ENCODE measurements at regions not wholly inside any gene's neighbourhood (a gene's known extent, or its start where the extent isn't known, plus 50 kb on each side); places are given as distances from the start of the nearest gene placed in this dataset.

GRCh38 chr5:176739461-176740051 is 70.8 kb upstream of the UNC5A start:
- Histone ChIP-seq H3K4me1 (ENCODE audit: insufficient read depth, low read length) (no peaks in the 10 kb centered on the region), H3K9me3 (ENCODE audit: low read length) (no peaks in the 10 kb centered on the region), H3K4me3 (replicated peaks in 1 of 3; ENCODE audit: insufficient read depth in 1 of 3, low read depth in 2 of 3, low read length in 3 of 3) (no peak overlapping the region), H3K36me3 (replicated peaks in 1 of 2; ENCODE audit: control insufficient read depth in 1 of 2, insufficient read depth in 2 of 2, low read length in 2 of 2) (no peaks in the 10 kb centered on the region), H3K4me2 (ENCODE audit: low read depth, low read length) (no peak overlapping the region), H3K9ac (ENCODE audit: insufficient read depth, low read depth, low read length) (no peak overlapping the region), H4K20me1 (ENCODE audit: insufficient read depth, low read length) (no peaks in the 10 kb centered on the region), H3K27ac (ENCODE audit: extremely low read length, insufficient read depth, low read length) (no peak overlapping the region), H3K79me2 (ENCODE audit: insufficient read depth, low read length) (no peaks in the 10 kb centered on the region), H3K27me3 (ENCODE audit: control insufficient read depth in 1 of 2, insufficient read depth in 2 of 2, low read length in 2 of 2) (peaks cover 4 to 96% of the 10 kb centered on the region in 2 experiments), H2AFZ (ENCODE audit: low read length) (no peak overlapping the region)
- TF ChIP-seq BCL6 (CRISPR knock-in tag; IDR thresholded peaks at IDR 0.05) (no peak), MAX (IDR thresholded peaks at IDR 0.05) (no peak), ZNF704 (CRISPR knock-in tag; IDR thresholded peaks at IDR 0.05; ENCODE audit: borderline replicate concordance) (no peak), HMGXB3 (CRISPR knock-in tag; IDR thresholded peaks at IDR 0.05; ENCODE audit: borderline replicate concordance) (no peak), SMYD3 (CRISPR knock-in tag; IDR thresholded peaks at IDR 0.05) (no peak), ZNF687 (CRISPR knock-in tag; IDR thresholded peaks at IDR 0.05) (no peak)
- intact Hi-C loops (cut with micrococcal nuclease; ENCODE audit: unreplicated experiment) = no loop called here
- ATAC-seq = no peak
- DNase-seq (ENCODE audit: low spot score) = no peak
- no TSS peak for BruUV-seq (replicated peaks)
- ChIA-PET POLR2A (no interaction called here), CTCF (ENCODE audit: low intra/inter-chr PET ratio, low total read pairs) (no interaction called here)
- in situ Hi-C loops (cut with HindIII; ENCODE audit: extremely low pct_ligation_motif_present, low pct_unique_long_range_greater_than_20kb) = no loop called here
- FAIRE-seq = no peak
- 34% methylated on average over 26 of the region's 26 CpGs for WGBS (ENCODE audit: low lambda C conversion rate)

Data from HepG2 (cell line).